Jurkat, Clone E6-1 (cell line): ENCODE measurements at regions not wholly inside any gene's neighbourhood (a gene's known extent, or its start where the extent isn't known, plus 50 kb on each side); places are given as distances from the start of the nearest gene placed in this dataset.

Experiments used
- DNase-seq: peaks from one replicate; pipeline ENCODE4 v3.0.0-alpha.2; 2011; ENCODE audit warnings: low read depth, low spot score
- H3K4me3 ChIP-seq: 2 replicates; pipeline ENCODE4 v1.5.1; 2011; ENCODE audit warnings: mild to moderate bottlenecking, low read length, control low read depth, moderate library complexity

GRCh38 chr7:98679741-98680140, 62.7 kb downstream of the NPTX2 start:
- H3K4me3 ChIP-seq = no peak overlapping the region
- no peak for DNase-seq

DNA sequence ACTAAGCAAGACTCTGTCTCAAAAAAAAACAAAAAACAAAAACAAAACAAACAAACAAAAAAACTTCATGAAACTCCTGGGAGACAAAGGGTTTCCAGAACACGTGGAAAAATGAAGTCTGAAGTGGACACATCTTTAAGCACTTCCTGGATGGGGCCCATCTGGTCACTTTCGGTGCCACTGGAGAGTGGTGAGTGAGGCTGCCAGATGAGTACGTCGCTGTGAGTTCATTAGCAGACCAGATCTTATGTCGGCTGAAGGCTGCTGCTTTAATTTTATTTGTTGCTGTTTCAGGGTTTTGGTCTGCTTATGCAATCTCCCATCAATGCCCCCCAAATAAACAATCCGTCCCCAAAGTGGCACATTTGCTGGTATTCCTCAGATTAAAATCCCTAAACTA, 64.4 kb downstream of the NPTX2 start:
- no peak overlapping the region for H3K4me3 ChIP-seq
- DNase-seq = no peak

DNA sequence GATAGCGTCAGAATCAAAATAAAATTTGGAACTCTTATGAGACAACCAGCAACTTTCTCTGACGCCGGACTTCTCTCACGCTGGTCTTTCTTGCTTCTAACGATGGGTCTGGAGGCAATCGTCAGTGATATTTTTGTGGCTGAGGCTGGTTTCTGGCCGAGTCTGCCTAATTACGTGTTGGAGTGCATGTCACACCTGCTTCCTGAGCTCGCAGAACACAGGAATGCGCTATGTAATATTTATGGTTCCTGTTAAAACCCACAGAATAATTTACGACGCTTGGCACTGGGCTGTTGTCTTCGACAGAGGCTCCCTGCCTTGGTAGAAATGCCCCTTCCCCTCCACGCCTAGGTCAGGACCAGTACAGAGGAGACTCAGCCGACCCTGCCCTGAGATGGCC, 64.9 kb downstream of the NPTX2 start:
- no peak for DNase-seq
- no peak overlapping the region for H3K4me3 ChIP-seq

DNA sequence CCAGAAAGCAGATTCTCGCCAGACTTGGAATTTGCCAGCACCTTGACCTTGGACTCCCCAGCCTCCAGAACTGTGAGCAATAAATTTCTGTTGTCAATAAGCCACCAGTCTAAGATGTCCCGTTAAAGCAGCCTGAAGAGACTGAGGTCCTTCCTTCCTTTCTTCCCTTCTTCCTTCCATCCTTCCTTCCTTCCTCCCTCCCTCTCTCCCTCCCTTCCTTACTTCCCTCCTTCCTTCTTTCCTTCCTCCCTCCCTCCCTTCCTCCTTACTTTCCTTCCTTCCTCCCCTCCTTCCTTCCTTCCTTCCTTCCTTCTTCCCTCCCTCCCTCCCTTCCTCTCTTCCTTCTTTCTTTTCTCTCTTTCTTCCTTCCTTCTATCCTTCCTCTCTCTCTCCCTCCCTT, 66.4 kb downstream of the NPTX2 start:
- H3K4me3 ChIP-seq = no peak overlapping the region
- DNase-seq = no peak

- H3K4me3 ChIP-seq = no peak overlapping the region
- no peak for DNase-seq
These were observed 68.5 kb downstream of the NPTX2 start for GRCh38 chr7:98685541-98685940.

DNA sequence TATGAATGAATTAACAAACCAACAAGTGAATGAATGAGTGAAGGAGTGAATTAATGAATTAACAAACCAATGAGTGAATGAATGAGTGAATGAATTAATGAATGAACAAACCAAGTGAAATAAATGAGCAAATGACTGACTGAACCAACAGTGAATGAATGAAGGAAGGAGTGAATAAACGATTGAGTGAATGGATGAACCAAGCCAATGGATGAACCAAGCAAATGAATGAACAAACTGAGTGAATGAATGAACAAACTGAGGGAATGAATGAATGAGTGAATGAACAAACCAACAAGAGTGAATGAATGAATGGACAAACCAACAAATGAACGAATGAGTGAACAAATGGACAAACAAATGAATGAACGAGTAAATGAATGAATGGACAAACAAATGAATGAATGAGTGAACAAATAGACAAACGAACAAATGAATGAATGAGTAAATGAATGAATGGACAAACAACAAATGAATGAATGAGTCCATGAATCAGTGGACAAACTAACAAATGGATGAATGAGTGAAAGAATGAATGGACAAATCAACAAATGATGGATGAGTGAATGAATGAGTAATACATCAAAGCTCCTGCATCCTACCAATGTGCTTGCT, 69.5 kb downstream of the NPTX2 start:
- no peak for DNase-seq
- H3K4me3 ChIP-seq = no peak overlapping the region

DNA sequence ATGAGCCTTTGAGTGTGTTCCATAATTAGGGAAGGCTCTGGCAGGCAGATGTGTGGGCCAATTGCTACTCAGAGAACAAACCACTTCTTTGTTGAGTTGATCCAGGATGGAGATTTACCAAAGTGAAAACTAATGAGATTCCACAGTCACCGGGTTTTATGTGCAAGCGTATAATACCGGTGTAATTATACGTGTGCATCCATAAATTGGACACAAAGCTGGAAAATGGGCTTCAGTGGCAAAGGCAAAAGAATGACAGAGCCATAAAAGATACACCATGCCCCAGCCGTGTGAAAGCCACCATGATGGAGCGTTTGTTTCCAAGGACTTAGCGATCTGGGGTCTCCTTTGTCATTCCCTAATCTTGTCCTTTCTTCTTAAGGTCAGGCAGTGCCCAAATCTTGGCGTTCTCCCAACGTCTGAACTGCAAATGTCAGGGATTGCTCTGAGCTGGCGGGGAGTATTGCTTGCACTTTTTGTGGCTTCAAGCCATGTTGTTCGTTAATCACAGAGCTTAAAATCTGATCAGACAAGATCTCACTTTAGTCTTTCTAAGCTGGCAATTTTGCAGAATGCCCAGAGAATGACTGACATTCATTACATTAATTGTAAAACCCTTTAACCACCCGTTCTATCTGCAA, 70.1 kb downstream of the NPTX2 start:
- no peak for DNase-seq
- H3K4me3 ChIP-seq = no peak overlapping the region

DNA sequence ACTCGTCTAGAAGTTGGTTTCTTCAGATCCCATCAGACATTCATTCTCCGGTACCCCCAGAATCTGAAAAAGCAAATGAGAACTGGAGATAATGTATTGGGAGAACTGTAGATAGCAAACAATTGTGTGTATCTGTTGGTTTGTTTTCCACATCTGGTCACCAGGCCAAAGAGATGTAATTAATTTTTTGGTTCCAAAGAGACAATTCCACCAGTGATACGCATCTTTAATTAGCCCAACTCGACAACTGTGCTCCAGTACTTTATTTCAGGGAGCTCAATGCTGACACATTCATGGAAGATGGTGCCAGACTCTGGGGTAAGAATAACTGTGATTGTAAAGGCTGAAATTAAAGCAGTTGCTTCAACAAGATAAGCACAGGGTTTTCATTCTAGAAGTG, 74.5 kb downstream of the NPTX2 start:
- H3K4me3 ChIP-seq = no peak overlapping the region
- no peak for DNase-seq

DNA sequence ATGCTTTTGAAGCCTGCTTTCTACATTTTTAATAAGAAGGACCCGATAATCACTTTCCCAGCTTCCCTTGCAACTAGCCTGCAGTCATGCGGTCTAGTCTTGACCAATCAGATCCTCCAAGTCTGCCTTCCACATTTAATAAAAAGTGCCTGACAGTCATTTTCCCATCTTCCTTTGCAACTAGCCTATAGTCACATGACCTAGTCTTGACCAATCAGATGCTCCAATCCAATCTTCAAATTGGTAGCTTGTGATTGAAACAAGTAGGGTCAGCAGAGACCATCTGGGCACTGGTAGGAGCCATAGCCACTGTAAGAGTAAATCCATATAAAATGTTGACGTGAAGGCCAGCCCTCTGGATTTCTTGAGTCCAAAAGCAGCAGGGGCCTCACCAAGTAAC, 80.0 kb downstream of the NPTX2 start:
- no peak for DNase-seq
- H3K4me3 ChIP-seq = no peak overlapping the region

- no peak for DNase-seq
These were observed 80.6 kb downstream of the NPTX2 start for GRCh38 chr7:98697485-98698240.

GRCh38 chr7:98698976-98699375, 81.9 kb downstream of the NPTX2 start:
- no peak overlapping the region for H3K4me3 ChIP-seq
- no peak for DNase-seq

More at GRCh38 chr7:98697485-98698240, 80.6 kb downstream of the NPTX2 start:
- H3K4me3 ChIP-seq = no peak overlapping the region

DNA sequence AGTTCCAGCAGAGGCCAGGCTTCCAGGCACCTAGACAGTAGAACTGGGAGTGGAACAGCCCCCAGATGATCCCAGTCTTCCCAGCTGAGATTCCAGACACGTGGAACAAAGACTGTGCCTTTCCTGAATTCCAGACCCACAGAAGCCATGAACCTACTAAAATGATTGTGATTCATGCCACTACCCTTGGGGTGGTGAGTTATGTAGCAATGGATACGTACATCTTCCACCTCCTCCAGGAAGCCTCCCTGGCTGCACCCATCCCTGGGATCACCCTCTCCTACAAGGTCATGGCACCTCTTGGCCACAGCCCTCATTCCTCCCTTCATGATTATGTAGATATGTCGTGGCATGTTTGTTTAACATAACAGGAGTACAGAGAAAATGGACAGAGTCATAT, 83.4 kb downstream of the NPTX2 start:
- no peak overlapping the region for H3K4me3 ChIP-seq
- DNase-seq = no peak

DNA sequence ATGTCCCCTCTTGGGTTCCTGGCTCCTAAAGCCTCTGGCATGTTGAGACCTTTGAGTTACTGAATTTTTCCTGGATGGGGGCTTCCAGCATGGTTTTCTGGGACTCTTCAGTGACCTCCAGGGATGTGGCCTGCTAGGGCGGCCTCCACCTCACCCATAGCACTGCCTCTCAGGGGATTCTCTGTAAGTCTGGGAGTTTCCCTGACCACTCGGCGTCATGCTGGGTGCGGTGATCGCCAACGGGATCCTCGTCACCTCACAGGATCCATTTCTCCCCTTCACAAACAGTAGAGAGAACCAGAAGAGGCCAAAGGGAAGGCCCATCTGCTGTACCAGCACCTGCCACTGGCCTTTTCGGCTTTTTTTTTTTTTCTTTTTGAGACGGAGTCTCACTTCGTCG, 84.3 kb downstream of the NPTX2 start:
- DNase-seq = no peak
- no peak overlapping the region for H3K4me3 ChIP-seq

DNA sequence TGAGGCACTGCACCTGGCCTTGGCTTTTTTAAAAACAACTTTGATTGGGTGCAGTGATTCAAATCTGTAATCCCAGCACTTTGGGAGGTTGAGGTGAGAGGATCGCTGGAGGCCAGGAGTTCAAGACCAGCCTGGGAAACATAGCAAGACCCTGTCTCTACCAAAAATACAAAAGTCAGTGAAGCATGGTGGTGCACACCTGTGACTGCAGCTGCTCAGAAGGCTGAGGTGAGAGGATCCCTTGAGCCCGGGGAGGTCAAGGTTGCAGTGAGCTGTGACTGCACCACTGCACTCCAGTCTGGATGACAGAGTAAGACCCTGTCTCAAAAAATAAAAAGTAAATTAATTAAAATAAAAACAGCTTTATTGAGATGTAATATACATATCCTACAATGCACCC, 84.9 kb downstream of the NPTX2 start:
- DNase-seq = no peak

DNA sequence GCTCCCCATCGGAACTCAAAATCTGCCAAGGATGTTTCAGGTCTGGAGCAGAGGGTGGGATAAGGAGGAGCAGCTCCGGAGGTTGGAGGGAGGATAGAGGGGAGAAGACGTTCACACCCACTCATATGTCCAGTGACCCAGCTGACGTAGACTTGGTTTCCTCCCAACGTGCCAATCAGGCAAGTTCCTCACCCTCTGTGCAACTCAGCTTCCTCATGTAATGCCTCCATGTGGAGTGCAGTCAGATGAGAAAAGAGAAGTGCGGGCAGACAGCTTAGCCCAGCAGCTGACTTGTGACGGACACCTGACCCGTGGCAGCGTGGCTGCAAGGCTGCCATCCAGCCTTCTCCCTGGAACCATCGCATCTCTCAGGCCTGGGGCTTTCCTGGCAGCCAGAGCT, 86.8 kb downstream of the NPTX2 start:
- DNase-seq = no peak
- no peak overlapping the region for H3K4me3 ChIP-seq

More for the DNA sequence above, 84.9 kb downstream of the NPTX2 start:
- no peak overlapping the region for H3K4me3 ChIP-seq

GRCh38 chr7:98705626-98706025, 88.5 kb downstream of the NPTX2 start:
- no peak overlapping the region for H3K4me3 ChIP-seq
- no peak for DNase-seq

DNA sequence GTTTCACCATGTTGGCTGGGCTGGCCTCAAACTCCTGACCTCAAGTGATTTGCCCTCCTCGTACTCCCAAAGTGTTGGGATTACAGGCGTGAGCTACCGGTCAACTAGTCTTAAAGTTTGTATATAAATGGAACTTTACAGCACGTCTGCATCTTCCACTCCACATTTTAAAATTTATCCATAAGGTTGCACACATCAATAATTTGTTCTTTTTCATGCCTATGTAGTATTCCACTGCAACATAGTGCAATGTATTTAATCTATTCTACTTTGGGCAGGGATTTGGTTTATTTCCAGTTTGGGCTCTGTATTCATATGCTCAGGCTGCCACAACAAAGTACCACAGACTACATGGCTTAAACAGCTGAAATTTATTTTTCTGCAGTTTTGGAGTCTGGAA, 90.0 kb downstream of the NPTX2 start:
- no peak for DNase-seq
- H3K4me3 ChIP-seq = no peak overlapping the region

- H3K4me3 ChIP-seq = no peak overlapping the region
- no peak for DNase-seq
These were observed 94.9 kb downstream of the NPTX2 start for GRCh38 chr7:98711945-98712344.

DNA sequence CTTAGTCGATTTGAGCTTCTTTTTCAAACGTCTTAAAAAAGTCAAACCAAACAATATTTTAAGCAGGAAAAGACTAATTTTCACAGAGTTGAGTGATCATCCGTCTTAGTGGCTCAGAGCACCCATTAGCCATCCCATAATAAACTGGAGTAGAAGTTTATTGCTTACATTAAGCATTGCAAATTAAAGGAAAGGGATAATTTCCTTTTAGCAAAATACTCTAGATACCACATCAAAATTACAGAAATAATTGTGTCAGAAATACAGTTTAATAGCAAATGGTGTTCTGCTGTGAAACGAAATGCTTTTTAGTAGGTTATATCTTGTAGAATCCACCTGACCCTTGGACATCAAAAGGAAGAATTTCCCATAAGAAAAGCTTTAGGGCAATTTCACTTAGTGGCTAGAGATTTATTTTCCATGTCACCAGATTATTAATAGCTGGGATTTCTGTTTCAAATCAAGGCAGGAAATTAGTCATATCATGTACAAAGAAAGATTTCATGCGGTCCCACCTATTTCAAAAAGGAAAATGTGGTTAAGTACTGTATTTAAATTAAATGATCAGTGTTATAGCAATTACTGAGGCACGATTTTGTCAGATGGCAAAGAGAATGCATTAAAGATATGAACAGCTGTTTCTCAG, 96.2 kb downstream of the NPTX2 start:
- H3K4me3 ChIP-seq = no peak overlapping the region
- no peak for DNase-seq

GRCh38 chr7:98719396-98719795, 102.3 kb downstream of the NPTX2 start:
- H3K4me3 ChIP-seq = no peak overlapping the region
- no peak for DNase-seq
